GM12873 (cell line): ENCODE measurements at regions not wholly inside any gene's neighbourhood (a gene's known extent, or its start where the extent isn't known, plus 50 kb on each side); places are given as distances from the start of the nearest gene placed in this dataset.

ENCODE experiments used
- CTCF ChIP-seq: IDR thresholded peaks from 2 replicates; pipeline ENCODE4 v1.5.1; 2012; ENCODE audit warnings: low read depth, mild to moderate bottlenecking, moderate library complexity, low read length, control low read depth; ENCODE audit not compliant: insufficient read depth; ENCODE audit errors: missing control alignments

- no peak for TF ChIP-seq CTCF
Observed at GRCh38 chr2:122421775-122422174, 666.3 kb downstream of the TSN start.

GRCh38 chr2:122422384-122422991, 667.0 kb downstream of the TSN start:
- TF ChIP-seq CTCF, result no peak

- TF ChIP-seq CTCF, result no peak
Observed at GRCh38 chr2:122423934-122424333, 668.5 kb downstream of the TSN start.

GRCh38 chr2:122433123-122433754, 677.8 kb downstream of the TSN start:
- TF ChIP-seq CTCF, result no peak

GRCh38 chr2:122445003-122445402, 689.6 kb downstream of the TSN start:
- no peak for TF ChIP-seq CTCF

- no peak for TF ChIP-seq CTCF
Observed at GRCh38 chr2:122446761-122447160, 691.3 kb downstream of the TSN start.

- no peak for TF ChIP-seq CTCF
Observed at GRCh38 chr2:122447237-122447636, 691.8 kb downstream of the TSN start.
